H1 (cell line): ENCODE measurements at regions not wholly inside any gene's neighbourhood (a gene's known extent, or its start where the extent isn't known, plus 50 kb on each side); places are given as distances from the start of the nearest gene placed in this dataset.

Source experiments
- CTCF ChIA-PET: fragments of 300-600 bp; sonication (Branson Sonifier 250); formaldehyde crosslinking; loops from one replicate; lab custom pipeline; 2021; ENCODE audit not compliant: partially characterized antibody; lab: Charles Lee
- POLR2A ChIA-PET: fragments of 300-600 bp; sonication (Branson Sonifier 250); formaldehyde crosslinking; loops from one replicate; lab custom pipeline; 2021; ENCODE audit warnings: inconsistent platforms; ENCODE audit not compliant: partially characterized antibody; lab: Charles Lee
- DNase-seq, 2 experiments: peaks; one replicate each; pipeline versions ENCODE4 v3.0.0 to v3.0.0-alpha.2; 2010 to 2022; ENCODE audit warnings: low spot score in 2 of 2, low read depth in 1 of 2, mixed read lengths in 1 of 2
- FAIRE-seq: peaks from 2 replicates; lab custom pipeline; 2011; peaks lifted over from hg19 to GRCh38; lab: Jason Lieb, UNC
- H2AFZ ChIP-seq: 2 replicates; pipeline ENCODE4 v1.8.1; 2012; ENCODE audit warnings: low read length, inconsistent platforms
- H2AK5ac ChIP-seq: 2 replicates; pipeline ENCODE4 v1.6.1; 2013; ENCODE audit warnings: low read depth, low read length
- H2BK120ac ChIP-seq: replicated peaks from 2 replicates; pipeline ENCODE3; 2013; ENCODE audit warnings: low read depth, low read length, inconsistent platforms
- H2BK12ac ChIP-seq: 2 replicates; pipeline ENCODE4 v1.6.1; 2013; ENCODE audit warnings: low read depth, low read length
- H2BK15ac ChIP-seq: 2 replicates; pipeline ENCODE4 v1.6.1; 2013; ENCODE audit warnings: low read length
- H2BK20ac ChIP-seq: 2 replicates; pipeline ENCODE4 v1.6.1; 2013; ENCODE audit warnings: low read length
- H2BK5ac ChIP-seq: 2 replicates; pipeline ENCODE4 v1.6.1; 2013; ENCODE audit warnings: low read depth, low read length
- H3K14ac ChIP-seq: 2 replicates; pipeline ENCODE4 v1.6.1; 2013; ENCODE audit warnings: inconsistent platforms; ENCODE audit not compliant: insufficient read length
- H3K18ac ChIP-seq: 2 replicates; pipeline ENCODE4 v1.6.1; 2013; ENCODE audit warnings: low read length; ENCODE audit errors: extremely low read depth
- H3K23ac ChIP-seq: 2 replicates; pipeline ENCODE4 v1.6.1; 2013; ENCODE audit warnings: inconsistent platforms; ENCODE audit not compliant: insufficient read length
- H3K23me2 ChIP-seq: 2 replicates; pipeline ENCODE4 v1.6.1; 2013; ENCODE audit warnings: low read depth, low read length
- H3K27ac ChIP-seq: 2 replicates; pipeline ENCODE4 v1.6.1; 2011; ENCODE audit warnings: low read depth, low read length, inconsistent platforms
- H3K27me3 ChIP-seq, 4 experiments: replicated peaks in 1 of 4; 1 replicate in 1 of 4; 2 replicates in 3 of 4; pipeline versions ENCODE4 v1.6.1 to v1.8.1; 2011 to 2013; ENCODE audit warnings: low read length in 3 of 4, mild to moderate bottlenecking in 3 of 4, inconsistent platforms in 2 of 4, mixed read lengths in 2 of 4, moderate library complexity in 1 of 4; ENCODE audit not compliant: control insufficient read depth in 3 of 4, insufficient read depth in 3 of 4; ENCODE audit errors: extremely low read depth in 1 of 4
- H3K36me3 ChIP-seq, 4 experiments: 2 replicates each; pipeline versions ENCODE4 v1.6.1 to v1.8.1; 2011 to 2013; ENCODE audit warnings: mild to moderate bottlenecking in 4 of 4, low read length in 3 of 4, moderate library complexity in 2 of 4, control low read depth in 1 of 4, inconsistent platforms in 1 of 4; ENCODE audit not compliant: insufficient read depth in 4 of 4, control insufficient read depth in 2 of 4
- H3K4ac ChIP-seq: replicated peaks from 2 replicates; pipeline ENCODE3; 2013; ENCODE audit warnings: low read length, low read depth, mixed read lengths, inconsistent platforms; ENCODE audit not compliant: insufficient read length
- H3K4me1 ChIP-seq, 4 experiments: replicated peaks in 1 of 4; 1 replicate in 1 of 4; 2 replicates in 3 of 4; pipeline versions ENCODE4 v1.6.1 to v1.8.1; 2011 to 2013; ENCODE audit warnings: low read length in 3 of 4, inconsistent platforms in 2 of 4, mixed read lengths in 1 of 4; ENCODE audit not compliant: insufficient read depth in 4 of 4, control insufficient read depth in 3 of 4
- H3K4me2 ChIP-seq, 2 experiments: 2 replicates each; pipeline versions ENCODE4 v1.6.1 to v1.8.1; 2011 to 2013; ENCODE audit warnings: low read depth in 2 of 2, low read length in 2 of 2, control low read depth in 1 of 2, inconsistent platforms in 1 of 2, mild to moderate bottlenecking in 1 of 2; ENCODE audit not compliant: insufficient read depth in 1 of 2
- H3K4me3 ChIP-seq, 4 experiments: fragments of 200-600, 300-600 bp in 1 of 4; sonication (generic), shearing (Covaris generic), sonication (Bioruptor Twin) in 1 of 4; 2 replicates each; pipeline versions ENCODE4 v1.5.1 to v1.8.1; 2011 to 2016; ENCODE audit warnings: low read length in 4 of 4, low read depth in 3 of 4, control low read depth in 2 of 4, inconsistent platforms in 2 of 4, mild to moderate bottlenecking in 2 of 4, mixed read lengths in 1 of 4, moderate library complexity in 1 of 4; ENCODE audit not compliant: insufficient read depth in 2 of 4; ENCODE audit errors: extremely low read depth in 1 of 4
- H3K56ac ChIP-seq: replicated peaks from 2 replicates; pipeline ENCODE3; 2013; ENCODE audit warnings: low read depth, mild to moderate bottlenecking, mixed read lengths, low read length, inconsistent platforms; ENCODE audit not compliant: insufficient read length
- H3K79me1 ChIP-seq: 2 replicates; pipeline ENCODE4 v1.6.1; 2013; ENCODE audit warnings: low read depth, low read length, control low read depth
- H3K79me2 ChIP-seq, 2 experiments: 2 replicates each; pipeline versions ENCODE4 v1.6.1 to v1.8.1; 2012 to 2013; ENCODE audit warnings: low read length in 2 of 2, mild to moderate bottlenecking in 2 of 2, inconsistent platforms in 1 of 2; ENCODE audit not compliant: insufficient read depth in 2 of 2, control insufficient read depth in 1 of 2
- H3K9ac ChIP-seq, 4 experiments: replicated peaks in 1 of 4; 1 replicate in 1 of 4; 2 replicates in 3 of 4; pipeline versions ENCODE4 v1.6.1 to v1.8.1; 2011 to 2013; ENCODE audit warnings: low read depth in 3 of 4, low read length in 3 of 4, control low read depth in 2 of 4, mild to moderate bottlenecking in 2 of 4, moderate library complexity in 2 of 4, inconsistent platforms in 1 of 4; ENCODE audit errors: extremely low read depth in 1 of 4
- H3K9me3 ChIP-seq, 2 experiments: 2 replicates each; pipeline versions ENCODE4 v1.6.1 to v1.8.1; 2012 to 2013; ENCODE audit warnings: mild to moderate bottlenecking in 2 of 2, moderate library complexity in 2 of 2, control low read depth in 1 of 2, inconsistent platforms in 1 of 2, low read depth in 1 of 2, low read length in 1 of 2, mixed read lengths in 1 of 2; ENCODE audit not compliant: insufficient read depth in 2 of 2
- H4K20me1 ChIP-seq, 2 experiments: replicated peaks in 1 of 2; 2 replicates each; pipeline versions ENCODE3 to v1.8.1; 2011 to 2013; ENCODE audit warnings: inconsistent platforms in 2 of 2, low read length in 2 of 2, mild to moderate bottlenecking in 1 of 2; ENCODE audit not compliant: insufficient read depth in 2 of 2, control insufficient read depth in 1 of 2
- H4K5ac ChIP-seq: 2 replicates; pipeline ENCODE4 v1.6.1; 2013; ENCODE audit warnings: low read length, low read depth, mixed read lengths, inconsistent platforms; ENCODE audit not compliant: insufficient read length
- H4K8ac ChIP-seq: 2 replicates; pipeline ENCODE4 v1.8.0; 2013; ENCODE audit warnings: mild to moderate bottlenecking, moderate library complexity, low read length, inconsistent platforms; ENCODE audit not compliant: insufficient read depth; ENCODE audit errors: extremely low read depth
- H4K91ac ChIP-seq: replicated peaks from 2 replicates; pipeline ENCODE3; 2013; ENCODE audit warnings: low read length, mixed read lengths, inconsistent platforms; ENCODE audit not compliant: insufficient read length
- ASH2L ChIP-seq: fragments of 200-600, 300-600 bp; sonication (generic); IDR thresholded peaks from one replicate; pipeline ENCODE4 v1.7.1; 2017; ENCODE audit warnings: low read length
- CHD1 ChIP-seq: IDR thresholded peaks from 2 replicates; pipeline ENCODE4 v1.6.1; 2012; ENCODE audit warnings: low read depth, low read length, improper control_type of control experiment
- NANOG ChIP-seq: IDR thresholded peaks from 2 replicates; pipeline ENCODE4 v1.6.1; 2011; ENCODE audit warnings: low read length, low read depth, mild to moderate bottlenecking, inconsistent platforms; ENCODE audit not compliant: insufficient read depth, poor library complexity, severe bottlenecking
- SIN3A ChIP-seq, 2 experiments: IDR thresholded peaks in 1 of 2; conservative IDR thresholded peaks in 1 of 2; 2 replicates each; pipeline ENCODE4 v1.6.1; 2011 to 2012; ENCODE audit warnings: low read length in 2 of 2, improper control_type of control experiment in 1 of 2, low read depth in 1 of 2, mild to moderate bottlenecking in 1 of 2
- SRF ChIP-seq: IDR thresholded peaks from 2 replicates; pipeline ENCODE4 v1.6.1; 2011; ENCODE audit warnings: mild to moderate bottlenecking, low read depth, low read length, moderate library complexity
- TEAD4 ChIP-seq: IDR thresholded peaks from 2 replicates; pipeline ENCODE4 v1.6.1; 2012; ENCODE audit warnings: low read depth, low read length, inconsistent platforms, mixed read lengths
- YY1 ChIP-seq: IDR thresholded peaks from 2 replicates; pipeline ENCODE4 v1.6.1; 2011; ENCODE audit warnings: low read depth, mild to moderate bottlenecking, low read length
- ZNF274 ChIP-seq: IDR thresholded peaks from 2 replicates; pipeline ENCODE4 v1.7.0; 2012; ENCODE audit warnings: low read length, borderline replicate concordance; ENCODE audit errors: extremely low read depth
- WGBS, 2 experiments: shearing (Covaris generic) in 1 of 2; methylation state at CpG; one replicate each; pipeline versions ENCODE4 v1.1.6 to v1.1.7; 2013 to 2015; ENCODE audit warnings: low lambda C conversion rate in 2 of 2, mixed read lengths in 2 of 2, inconsistent platforms in 1 of 2, low coverage in 1 of 2, missing lambda C conversion rate in 1 of 2; ENCODE audit not compliant: insufficient replicate concordance in 2 of 2, insufficient coverage in 1 of 2, insufficient read length in 1 of 2; ENCODE audit errors: extremely low coverage in 1 of 2, missing lambda C conversion rate in 1 of 2; 5-methylcytosine and 5-hydroxymethylcytosine counted together

GRCh38 chr21:35838350-35838749 is 222.0 kb downstream of the SETD4 start:
- Histone ChIP-seq H4K91ac (no peak overlapping the region), H2BK15ac (no peak overlapping the region), H3K4me2 (no peak overlapping the region), H3K23me2 (no peaks in the 10 kb centered on the region), H2BK20ac (no peak overlapping the region), H4K5ac (no peak overlapping the region), H3K4ac (no peak overlapping the region), H2BK12ac (no peak overlapping the region), H4K8ac (no peak overlapping the region), H3K79me2 (no peaks in the 10 kb centered on the region), H3K14ac (no peak overlapping the region), H3K27ac (no peak overlapping the region), H3K9me3 (no peaks in the 10 kb centered on the region), H2AK5ac (no peak overlapping the region), H3K18ac (no peak overlapping the region), H3K56ac (no peak overlapping the region), H3K4me3 (no peak overlapping the region), H3K4me1 (no peaks in the 10 kb centered on the region), H4K20me1 (no peaks in the 10 kb centered on the region), H2AFZ (no peak overlapping the region), H3K23ac (no peak overlapping the region), H3K9ac (no peak overlapping the region), H3K79me1 (no peaks in the 10 kb centered on the region), H3K36me3 (no peaks in the 10 kb centered on the region; a peak in 1 of 8 replicates), H3K27me3 (no peaks in the 10 kb centered on the region), H2BK120ac (no peak overlapping the region), H2BK5ac (no peak overlapping the region)
- 70% methylated on average over 1 of the region's 1 CpG; no CpG with 5 or more reads in 1 of the 2 experiments for WGBS, 2 experiments
- DNase-seq, result no peak
- no peak for FAIRE-seq
- ChIA-PET CTCF (interaction anchor here (0.9 to 4.5 kb wide), 7 partner anchors 12 to 1145 kb away, joined by 3 to 29 read pairs (median 5); no protein-coding TSS in a partner anchor), POLR2A (no interaction called here)
- TF ChIP-seq YY1, result no peak
- TF ChIP-seq SIN3A (conservative IDR thresholded peaks at IDR 0.05 in 1 of 2, IDR thresholded peaks at IDR 0.05 in 1 of 2; ENCODE audit: low read depth in 1 of 2, low read length in 2 of 2), result no peak
- TF ChIP-seq SRF, result no peak
- no peak for TF ChIP-seq ASH2L
- TF ChIP-seq TEAD4, result no peak
- no peak for TF ChIP-seq ZNF274
- TF ChIP-seq CHD1, result no peak
- TF ChIP-seq NANOG, result no peak
